ENCODE measurements at regions not wholly inside any gene's neighbourhood (a gene's known extent, or its start where the extent isn't known, plus 50 kb on each side); places are given as distances from the start of the nearest gene placed in this dataset.

- H3K4me2 ChIP-seq (ENCODE audit: low read length), result no peak overlapping the region
- no peaks in the 10 kb centered on the region for H3K36me3 ChIP-seq (replicated peaks; ENCODE audit: low read depth, low read length)
- no peak overlapping the region for H3K27ac ChIP-seq (ENCODE audit: low read length)
- H3K27me3 ChIP-seq (ENCODE audit: low read depth, low read length), result no peaks in the 10 kb centered on the region
- H3K4me3 ChIP-seq (ENCODE audit: low read length), result no peak overlapping the region
- H3K9me3 ChIP-seq (ENCODE audit: insufficient read depth, low read length), result no peaks in the 10 kb centered on the region
- H3K9ac ChIP-seq (ENCODE audit: low read length), result no peak overlapping the region
- H3K79me2 ChIP-seq (ENCODE audit: low read length), result no peaks in the 10 kb centered on the region
- H2AFZ ChIP-seq (ENCODE audit: low read depth, low read length), result no peak overlapping the region
- no peaks in the 10 kb centered on the region for H4K20me1 ChIP-seq (ENCODE audit: insufficient read depth, low read length)
- no peaks in the 10 kb centered on the region for H3K4me1 ChIP-seq (ENCODE audit: low read length)
- no peak for TF ChIP-seq CTCF (IDR thresholded peaks at IDR 0.05; ENCODE audit: low read depth, low read length)
- no peak for TF ChIP-seq EZH2phosphoT487 (IDR thresholded peaks at IDR 0.05; ENCODE audit: low read depth)
Observed at GRCh38 chr10:24091256-24091655, 117.7 kb upstream of the KIAA1217 start.

GRCh38 chr10:24096281-24096680, 112.7 kb upstream of the KIAA1217 start:
- H2AFZ ChIP-seq (ENCODE audit: low read depth, low read length), result no peak overlapping the region
- H3K9me3 ChIP-seq (ENCODE audit: insufficient read depth, low read length), result no peaks in the 10 kb centered on the region
- no peaks in the 10 kb centered on the region for H3K36me3 ChIP-seq (replicated peaks; ENCODE audit: low read depth, low read length)
- no peaks in the 10 kb centered on the region for H3K79me2 ChIP-seq (ENCODE audit: low read length)
- H3K4me3 ChIP-seq (ENCODE audit: low read length), result no peak overlapping the region
- no peaks in the 10 kb centered on the region for H3K27me3 ChIP-seq (ENCODE audit: low read depth, low read length)
- no peak overlapping the region for H3K4me2 ChIP-seq (ENCODE audit: low read length)
- H3K4me1 ChIP-seq (ENCODE audit: low read length), result no peaks in the 10 kb centered on the region
- no peaks in the 10 kb centered on the region for H4K20me1 ChIP-seq (ENCODE audit: insufficient read depth, low read length)
- H3K9ac ChIP-seq (ENCODE audit: low read length), result no peak overlapping the region
- no peak overlapping the region for H3K27ac ChIP-seq (ENCODE audit: low read length)
- TF ChIP-seq EZH2phosphoT487 (IDR thresholded peaks at IDR 0.05; ENCODE audit: low read depth) (no peak), CTCF (IDR thresholded peaks at IDR 0.05; ENCODE audit: low read depth, low read length) (no peak)

DNA sequence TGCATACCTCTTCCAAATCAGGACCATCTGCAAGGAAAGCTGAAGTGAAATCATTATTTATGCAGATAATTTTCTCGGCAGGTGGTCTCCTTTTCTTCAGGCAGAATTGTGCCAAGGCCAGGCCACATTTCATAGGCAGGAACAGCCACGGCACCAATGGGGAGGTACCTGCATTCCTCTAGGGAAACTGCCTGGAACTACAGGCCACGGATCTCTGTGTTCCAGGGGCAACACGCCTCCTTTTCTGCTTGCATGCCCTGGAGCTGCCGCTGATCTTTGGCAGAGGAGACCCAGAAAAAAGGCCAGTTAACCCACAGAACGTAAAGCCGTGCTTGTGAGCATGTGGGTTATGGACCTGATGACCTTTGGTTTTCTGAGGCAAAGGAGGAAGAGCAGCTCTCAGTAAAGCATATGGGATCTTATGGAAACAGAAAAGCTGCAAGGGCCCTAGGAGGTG, 111.2 kb upstream of the KIAA1217 start:
- no peaks in the 10 kb centered on the region for H3K79me2 ChIP-seq (ENCODE audit: low read length)
- no peak overlapping the region for H3K27ac ChIP-seq (ENCODE audit: low read length)
- TF ChIP-seq EZH2phosphoT487 (IDR thresholded peaks at IDR 0.05; ENCODE audit: low read depth), result no peak
- TF ChIP-seq CTCF (IDR thresholded peaks at IDR 0.05; ENCODE audit: low read depth, low read length), result no peak
- no peak overlapping the region for H3K4me3 ChIP-seq (ENCODE audit: low read length)
- H2AFZ ChIP-seq (ENCODE audit: low read depth, low read length), result no peak overlapping the region
- no peaks in the 10 kb centered on the region for H3K27me3 ChIP-seq (ENCODE audit: low read depth, low read length)
- no peaks in the 10 kb centered on the region for H3K4me1 ChIP-seq (ENCODE audit: low read length)
- no peaks in the 10 kb centered on the region for H4K20me1 ChIP-seq (ENCODE audit: insufficient read depth, low read length)
- H3K9me3 ChIP-seq (ENCODE audit: insufficient read depth, low read length), result no peaks in the 10 kb centered on the region
- H3K4me2 ChIP-seq (ENCODE audit: low read length), result no peak overlapping the region
- H3K36me3 ChIP-seq (replicated peaks; ENCODE audit: low read depth, low read length), result no peaks in the 10 kb centered on the region
- no peak overlapping the region for H3K9ac ChIP-seq (ENCODE audit: low read length)

GRCh38 chr10:24104895-24105294, 104.0 kb upstream of the KIAA1217 start:
- TF ChIP-seq EZH2phosphoT487 (IDR thresholded peaks at IDR 0.05; ENCODE audit: low read depth), result no peak
- no peak for TF ChIP-seq CTCF (IDR thresholded peaks at IDR 0.05; ENCODE audit: low read depth, low read length)
- no peak overlapping the region for H3K4me2 ChIP-seq (ENCODE audit: low read length)
- H3K4me1 ChIP-seq (ENCODE audit: low read length), result no peaks in the 10 kb centered on the region
- no peaks in the 10 kb centered on the region for H3K9me3 ChIP-seq (ENCODE audit: insufficient read depth, low read length)
- H4K20me1 ChIP-seq (ENCODE audit: insufficient read depth, low read length), result no peaks in the 10 kb centered on the region
- H3K4me3 ChIP-seq (ENCODE audit: low read length), result no peak overlapping the region
- no peaks in the 10 kb centered on the region for H3K79me2 ChIP-seq (ENCODE audit: low read length)
- H3K27me3 ChIP-seq (ENCODE audit: low read depth, low read length), result no peaks in the 10 kb centered on the region
- H3K9ac ChIP-seq (ENCODE audit: low read length), result no peak overlapping the region
- H3K27ac ChIP-seq (ENCODE audit: low read length), result no peak overlapping the region
- no peak overlapping the region for H2AFZ ChIP-seq (ENCODE audit: low read depth, low read length)
- no peaks in the 10 kb centered on the region for H3K36me3 ChIP-seq (replicated peaks; ENCODE audit: low read depth, low read length)
